ENCODE measurements at regions not wholly inside any gene's neighbourhood (a gene's known extent, or its start where the extent isn't known, plus 50 kb on each side); places are given as distances from the start of the nearest gene placed in this dataset.

- no peak for TF ChIP-seq POLR2AphosphoS5 (IDR thresholded peaks at IDR 0.05)
- no peak for TF ChIP-seq POLR2A (IDR thresholded peaks at IDR 0.05; ENCODE audit: low read depth)
- TF ChIP-seq, protein P1, sequence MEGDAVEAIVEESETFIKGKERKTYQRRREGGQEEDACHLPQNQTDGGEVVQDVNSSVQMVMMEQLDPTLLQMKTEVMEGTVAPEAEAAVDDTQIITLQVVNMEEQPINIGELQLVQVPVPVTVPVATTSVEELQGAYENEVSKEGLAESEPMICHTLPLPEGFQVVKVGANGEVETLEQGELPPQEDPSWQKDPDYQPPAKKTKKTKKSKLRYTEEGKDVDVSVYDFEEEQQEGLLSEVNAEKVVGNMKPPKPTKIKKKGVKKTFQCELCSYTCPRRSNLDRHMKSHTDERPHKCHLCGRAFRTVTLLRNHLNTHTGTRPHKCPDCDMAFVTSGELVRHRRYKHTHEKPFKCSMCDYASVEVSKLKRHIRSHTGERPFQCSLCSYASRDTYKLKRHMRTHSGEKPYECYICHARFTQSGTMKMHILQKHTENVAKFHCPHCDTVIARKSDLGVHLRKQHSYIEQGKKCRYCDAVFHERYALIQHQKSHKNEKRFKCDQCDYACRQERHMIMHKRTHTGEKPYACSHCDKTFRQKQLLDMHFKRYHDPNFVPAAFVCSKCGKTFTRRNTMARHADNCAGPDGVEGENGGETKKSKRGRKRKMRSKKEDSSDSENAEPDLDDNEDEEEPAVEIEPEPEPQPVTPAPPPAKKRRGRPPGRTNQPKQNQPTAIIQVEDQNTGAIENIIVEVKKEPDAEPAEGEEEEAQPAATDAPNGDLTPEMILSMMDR (IDR thresholded peaks at IDR 0.05), result no peak
- no peak for TF ChIP-seq EP300 (IDR thresholded peaks at IDR 0.05)
Observed at GRCh38 chr1:87264976-87265375, 63.7 kb upstream of the LMO4 start.

All from esophagus muscularis mucosa (tissue), 4 donors.